ENCODE measurements at regions not wholly inside any gene's neighbourhood (a gene's known extent, or its start where the extent isn't known, plus 50 kb on each side); places are given as distances from the start of the nearest gene placed in this dataset.

DNA sequence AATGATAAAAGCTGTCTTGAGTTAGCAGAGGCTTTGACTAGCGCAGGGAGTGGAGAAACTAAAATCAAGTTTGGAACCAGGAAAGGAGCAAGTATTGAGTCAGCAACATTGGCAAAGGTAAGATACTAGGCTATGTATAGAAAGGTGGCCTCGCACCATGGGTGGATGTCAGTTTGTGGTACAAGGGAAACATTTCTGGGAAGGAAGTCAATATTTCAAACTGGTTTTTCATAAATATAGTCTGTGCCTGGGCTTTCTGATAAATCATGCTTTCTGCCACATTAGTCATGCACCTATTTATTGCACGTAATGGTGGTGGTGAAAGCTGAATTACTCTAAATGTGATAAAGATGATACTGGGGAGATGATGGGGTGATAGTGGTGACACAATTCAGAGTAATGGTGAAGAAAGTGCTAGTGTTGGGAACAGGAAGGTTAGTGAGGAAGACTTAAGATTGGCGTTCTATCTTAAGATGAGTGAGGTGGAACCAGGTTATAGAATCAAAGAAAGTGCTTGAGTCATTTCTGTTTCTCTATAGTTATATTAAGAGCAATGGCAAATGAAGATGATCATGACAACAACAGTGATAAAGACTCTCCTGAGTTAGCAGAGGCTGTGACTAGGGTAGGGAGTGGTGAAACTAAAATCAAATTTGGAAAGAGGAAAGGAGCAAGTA lies 729.0 kb downstream of the FAM181B start:
- no peak for TF ChIP-seq POLR2AphosphoS5 (IDR thresholded peaks at IDR 0.05)
- no peak for TF ChIP-seq CTCF (IDR thresholded peaks at IDR 0.05)

Measured in sigmoid colon (tissue), 4 donors.